ENCODE measurements at regions not wholly inside any gene's neighbourhood (a gene's known extent, or its start where the extent isn't known, plus 50 kb on each side); places are given as distances from the start of the nearest gene placed in this dataset.

GRCh38 chr7:32171248-32171647 is 101.0 kb upstream of the PDE1C start:
- Histone ChIP-seq H3K27me3 (ENCODE audit: control insufficient read depth in 3 of 3, insufficient read depth in 3 of 3, low read length in 3 of 3) (no peaks in the 10 kb centered on the region), H3K36me3 (ENCODE audit: control insufficient read depth in 3 of 3, insufficient read depth in 3 of 3, low read length in 3 of 3) (no peaks in the 10 kb centered on the region), H3K4me1 (ENCODE audit: control insufficient read depth in 3 of 3, insufficient read depth in 3 of 3, low read length in 3 of 3) (no peaks in the 10 kb centered on the region), H3K9me3 (ENCODE audit: control insufficient read depth in 3 of 3, low read length in 3 of 3) (no peaks in the 10 kb centered on the region), H3K4me3 (ENCODE audit: low read length in 3 of 3) (no peak overlapping the region), H3K27ac (ENCODE audit: low read depth, low read length) (no peak overlapping the region), H3K9ac (ENCODE audit: low read depth in 1 of 3, low read length in 3 of 3) (no peak overlapping the region)

GRCh38 chr7:32170838-32171237 is 100.6 kb upstream of the PDE1C start:
- Histone ChIP-seq H3K27ac (ENCODE audit: low read depth, low read length) (no peak overlapping the region), H3K4me3 (ENCODE audit: low read length in 3 of 3) (no peak overlapping the region)

GRCh38 chr7:32169228-32169627 is 99.0 kb upstream of the PDE1C start:
- H3K4me1 ChIP-seq (ENCODE audit: control insufficient read depth in 3 of 3, insufficient read depth in 3 of 3, low read length in 3 of 3) = no peaks in the 10 kb centered on the region
- H3K27ac ChIP-seq (ENCODE audit: low read depth, low read length) = no peak overlapping the region
- H3K27me3 ChIP-seq (ENCODE audit: control insufficient read depth in 3 of 3, insufficient read depth in 3 of 3, low read length in 3 of 3) = no peaks in the 10 kb centered on the region
- no peak overlapping the region for H3K9ac ChIP-seq (ENCODE audit: low read depth in 1 of 3, low read length in 3 of 3)
- H3K4me3 ChIP-seq (ENCODE audit: low read length in 3 of 3) = no peak overlapping the region
- no peaks in the 10 kb centered on the region for H3K36me3 ChIP-seq (ENCODE audit: control insufficient read depth in 3 of 3, insufficient read depth in 3 of 3, low read length in 3 of 3)
- no peaks in the 10 kb centered on the region for H3K9me3 ChIP-seq (ENCODE audit: control insufficient read depth in 3 of 3, low read length in 3 of 3)

More at GRCh38 chr7:32170838-32171237, 100.6 kb upstream of the PDE1C start:
- Histone ChIP-seq H3K36me3 (ENCODE audit: control insufficient read depth in 3 of 3, insufficient read depth in 3 of 3, low read length in 3 of 3) (no peaks in the 10 kb centered on the region), H3K4me1 (ENCODE audit: control insufficient read depth in 3 of 3, insufficient read depth in 3 of 3, low read length in 3 of 3) (no peaks in the 10 kb centered on the region), H3K9ac (ENCODE audit: low read depth in 1 of 3, low read length in 3 of 3) (no peak overlapping the region), H3K27me3 (ENCODE audit: control insufficient read depth in 3 of 3, insufficient read depth in 3 of 3, low read length in 3 of 3) (no peaks in the 10 kb centered on the region), H3K9me3 (ENCODE audit: control insufficient read depth in 3 of 3, low read length in 3 of 3) (no peaks in the 10 kb centered on the region)

GRCh38 chr7:32167815-32168214 is 97.6 kb upstream of the PDE1C start:
- H3K4me3 ChIP-seq (ENCODE audit: low read length in 3 of 3) = no peak overlapping the region
- no peaks in the 10 kb centered on the region for H3K9me3 ChIP-seq (ENCODE audit: control insufficient read depth in 3 of 3, low read length in 3 of 3)
- no peaks in the 10 kb centered on the region for H3K36me3 ChIP-seq (ENCODE audit: control insufficient read depth in 3 of 3, insufficient read depth in 3 of 3, low read length in 3 of 3)
- H3K27me3 ChIP-seq (ENCODE audit: control insufficient read depth in 3 of 3, insufficient read depth in 3 of 3, low read length in 3 of 3) = no peaks in the 10 kb centered on the region
- H3K27ac ChIP-seq (ENCODE audit: low read depth, low read length) = no peak overlapping the region
- no peak overlapping the region for H3K9ac ChIP-seq (ENCODE audit: low read depth in 1 of 3, low read length in 3 of 3)
- peaks cover 3 to 7% (median 5%) of the 10 kb centered on the region in 3 donors for H3K4me1 ChIP-seq (ENCODE audit: control insufficient read depth in 3 of 3, insufficient read depth in 3 of 3, low read length in 3 of 3)

GRCh38 chr7:32167256-32167655 is 97.0 kb upstream of the PDE1C start:
- Histone ChIP-seq H3K27me3 (ENCODE audit: control insufficient read depth in 3 of 3, insufficient read depth in 3 of 3, low read length in 3 of 3) (no peaks in the 10 kb centered on the region), H3K9me3 (ENCODE audit: control insufficient read depth in 3 of 3, low read length in 3 of 3) (no peaks in the 10 kb centered on the region), H3K4me3 (ENCODE audit: low read length in 3 of 3) (no peak overlapping the region), H3K36me3 (ENCODE audit: control insufficient read depth in 3 of 3, insufficient read depth in 3 of 3, low read length in 3 of 3) (no peaks in the 10 kb centered on the region), H3K9ac (ENCODE audit: low read depth in 1 of 3, low read length in 3 of 3) (no peak overlapping the region), H3K4me1 (ENCODE audit: control insufficient read depth in 3 of 3, insufficient read depth in 3 of 3, low read length in 3 of 3) (peaks cover 5 to 10% (median 6%) of the 10 kb centered on the region in 3 donors), H3K27ac (ENCODE audit: low read depth, low read length) (no peak overlapping the region)

- Histone ChIP-seq H3K9me3 (ENCODE audit: control insufficient read depth in 3 of 3, low read length in 3 of 3) (no peaks in the 10 kb centered on the region), H3K27ac (ENCODE audit: low read depth, low read length) (no peak overlapping the region), H3K4me3 (ENCODE audit: low read length in 3 of 3) (no peak overlapping the region), H3K4me1 (ENCODE audit: control insufficient read depth in 3 of 3, insufficient read depth in 3 of 3, low read length in 3 of 3) (peaks cover 5 to 10% (median 6%) of the 10 kb centered on the region in 3 donors), H3K27me3 (ENCODE audit: control insufficient read depth in 3 of 3, insufficient read depth in 3 of 3, low read length in 3 of 3) (no peaks in the 10 kb centered on the region), H3K36me3 (ENCODE audit: control insufficient read depth in 3 of 3, insufficient read depth in 3 of 3, low read length in 3 of 3) (no peaks in the 10 kb centered on the region), H3K9ac (ENCODE audit: low read depth in 1 of 3, low read length in 3 of 3) (no peak overlapping the region)
Measured at GRCh38 chr7:32164341-32164996, 94.3 kb upstream of the PDE1C start.

GRCh38 chr7:32163896-32164295 is 93.7 kb upstream of the PDE1C start:
- Histone ChIP-seq H3K27ac (ENCODE audit: low read depth, low read length) (peak overlapping the region; percentile 11), H3K36me3 (ENCODE audit: control insufficient read depth in 3 of 3, insufficient read depth in 3 of 3, low read length in 3 of 3) (no peaks in the 10 kb centered on the region)

GRCh38 chr7:32163141-32163806 is 93.1 kb upstream of the PDE1C start:
- no peak overlapping the region for H3K4me3 ChIP-seq (ENCODE audit: low read length in 3 of 3)
- H3K27me3 ChIP-seq (ENCODE audit: control insufficient read depth in 3 of 3, insufficient read depth in 3 of 3, low read length in 3 of 3) = no peaks in the 10 kb centered on the region
- no peaks in the 10 kb centered on the region for H3K36me3 ChIP-seq (ENCODE audit: control insufficient read depth in 3 of 3, insufficient read depth in 3 of 3, low read length in 3 of 3)
- H3K9ac ChIP-seq (ENCODE audit: low read depth in 1 of 3, low read length in 3 of 3) = no peak overlapping the region
- no peaks in the 10 kb centered on the region for H3K9me3 ChIP-seq (ENCODE audit: control insufficient read depth in 3 of 3, low read length in 3 of 3)
- peaks cover 5 to 10% (median 6%) of the 10 kb centered on the region in 3 donors for H3K4me1 ChIP-seq (ENCODE audit: control insufficient read depth in 3 of 3, insufficient read depth in 3 of 3, low read length in 3 of 3)
- peak overlapping the region; percentile 11 for H3K27ac ChIP-seq (ENCODE audit: low read depth, low read length)

More at GRCh38 chr7:32163896-32164295, 93.7 kb upstream of the PDE1C start:
- no peaks in the 10 kb centered on the region for H3K27me3 ChIP-seq (ENCODE audit: control insufficient read depth in 3 of 3, insufficient read depth in 3 of 3, low read length in 3 of 3)
- H3K4me3 ChIP-seq (ENCODE audit: low read length in 3 of 3) = no peak overlapping the region
- H3K4me1 ChIP-seq (ENCODE audit: control insufficient read depth in 3 of 3, insufficient read depth in 3 of 3, low read length in 3 of 3) = peaks cover 5 to 10% (median 6%) of the 10 kb centered on the region in 3 donors
- no peak overlapping the region for H3K9ac ChIP-seq (ENCODE audit: low read depth in 1 of 3, low read length in 3 of 3)
- H3K9me3 ChIP-seq (ENCODE audit: control insufficient read depth in 3 of 3, low read length in 3 of 3) = no peaks in the 10 kb centered on the region

GRCh38 chr7:32161708-32162107 is 91.5 kb upstream of the PDE1C start:
- H3K4me1 ChIP-seq (ENCODE audit: control insufficient read depth in 3 of 3, insufficient read depth in 3 of 3, low read length in 3 of 3) = peaks cover 5 to 10% (median 6%) of the 10 kb centered on the region in 3 donors
- H3K36me3 ChIP-seq (ENCODE audit: control insufficient read depth in 3 of 3, insufficient read depth in 3 of 3, low read length in 3 of 3) = no peaks in the 10 kb centered on the region

More at GRCh38 chr7:32161708-32162107, 91.5 kb upstream of the PDE1C start:
- no peaks in the 10 kb centered on the region for H3K27me3 ChIP-seq (ENCODE audit: control insufficient read depth in 3 of 3, insufficient read depth in 3 of 3, low read length in 3 of 3)
- no peak overlapping the region for H3K4me3 ChIP-seq (ENCODE audit: low read length in 3 of 3)
- H3K9me3 ChIP-seq (ENCODE audit: control insufficient read depth in 3 of 3, low read length in 3 of 3) = no peaks in the 10 kb centered on the region
- H3K9ac ChIP-seq (ENCODE audit: low read depth in 1 of 3, low read length in 3 of 3) = no peak overlapping the region
- H3K27ac ChIP-seq (ENCODE audit: low read depth, low read length) = no peak overlapping the region

All from skeletal muscle tissue (tissue), 3 donors.